ENCODE measurements at regions not wholly inside any gene's neighbourhood (a gene's known extent, or its start where the extent isn't known, plus 50 kb on each side); places are given as distances from the start of the nearest gene placed in this dataset.
"Not testable (repeated sequence)": the region's sequence is repeated elsewhere in the genome, so short reads cannot be mapped to it uniquely, and the experiment has no call there.

DNA sequence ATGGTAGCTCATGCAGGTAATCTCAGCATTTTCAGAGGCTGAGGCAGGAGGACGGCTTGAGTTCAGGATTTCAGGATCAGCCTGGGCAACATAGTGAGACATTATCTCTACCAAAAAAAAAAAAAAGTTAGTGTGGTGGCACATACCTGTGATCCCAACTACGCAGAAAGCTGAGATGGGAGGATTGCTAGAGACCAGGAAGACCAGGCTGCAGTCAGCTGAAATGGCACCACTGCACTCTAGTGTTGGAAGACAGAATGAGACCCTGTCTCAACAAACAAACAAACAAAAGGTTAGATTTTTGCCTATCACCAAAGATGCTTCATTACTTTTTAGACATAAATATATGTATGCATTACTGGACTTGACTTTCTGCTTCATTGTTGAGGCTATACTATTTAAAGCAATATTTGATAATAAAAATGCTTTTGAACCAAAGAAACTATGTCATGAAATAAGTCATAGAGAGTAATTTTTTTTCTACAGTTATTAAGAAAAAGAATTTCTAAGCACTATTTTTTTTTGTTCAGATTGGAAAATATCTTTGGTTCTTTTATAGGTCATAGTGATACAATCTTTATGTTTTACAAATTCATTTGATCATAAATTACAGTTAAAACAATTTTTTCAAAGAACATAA, 1180.1 kb upstream of the ATXN8OS start:
- DNase-seq, result peak; percentile 52

DNA sequence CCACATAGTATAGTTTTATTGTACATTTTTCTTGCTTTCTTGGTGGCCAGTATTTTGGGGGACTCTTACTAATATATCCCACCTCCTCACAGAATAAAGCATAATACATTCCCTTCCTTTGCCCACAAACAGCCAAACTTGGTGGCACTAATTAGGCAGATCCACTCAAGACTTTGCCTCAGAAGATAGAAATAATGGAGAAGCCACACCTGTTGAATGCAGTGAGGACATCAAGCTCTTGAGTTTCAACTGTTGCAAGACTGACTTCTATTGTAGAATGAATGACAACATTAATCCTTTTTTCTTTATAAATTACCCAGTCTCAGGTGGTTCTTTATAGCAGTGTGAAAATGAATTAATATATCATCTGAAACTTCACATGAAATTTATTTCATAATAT, 1183.6 kb upstream of the ATXN8OS start:
- no peak for DNase-seq

DNA sequence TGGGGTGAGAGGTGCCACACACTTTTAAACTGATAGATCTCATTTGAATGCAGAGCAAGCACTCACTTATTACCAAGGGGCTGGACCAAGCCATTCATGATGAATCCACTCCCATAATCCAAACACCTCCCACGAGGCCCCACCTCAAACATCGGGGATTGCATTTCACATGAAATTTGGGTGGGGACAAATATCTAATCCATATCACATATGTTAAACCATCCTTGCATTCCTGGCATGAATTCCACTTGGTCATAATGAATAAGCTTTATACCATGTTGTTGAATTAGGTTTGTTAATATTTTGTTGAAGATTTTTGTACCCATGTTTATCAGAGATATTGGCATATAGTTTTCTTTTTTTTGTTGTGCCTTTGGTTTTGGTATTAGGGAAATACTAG, 1198.7 kb upstream of the ATXN8OS start:
- no peak for DNase-seq

DNA sequence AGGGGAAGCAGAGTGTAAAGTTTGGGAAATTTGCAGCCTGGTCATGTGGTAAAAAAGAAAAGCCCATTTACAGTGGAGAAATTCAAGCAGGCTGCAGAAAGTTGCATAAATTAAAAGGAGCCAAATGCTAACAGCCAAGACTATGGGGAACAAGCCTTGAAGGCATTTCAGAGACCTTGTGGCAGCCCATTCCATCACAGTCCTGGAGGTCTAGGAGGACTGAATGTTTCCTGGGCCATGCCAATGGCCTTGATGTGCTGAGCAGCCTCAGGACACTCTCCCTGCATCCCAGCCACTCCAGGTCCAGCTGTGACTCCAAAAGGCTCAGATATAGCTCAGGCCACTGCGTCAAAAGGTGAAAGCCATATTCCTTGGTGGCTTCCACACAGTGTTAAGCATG, 1202.4 kb upstream of the ATXN8OS start:
- DNase-seq, result no peak

DNA sequence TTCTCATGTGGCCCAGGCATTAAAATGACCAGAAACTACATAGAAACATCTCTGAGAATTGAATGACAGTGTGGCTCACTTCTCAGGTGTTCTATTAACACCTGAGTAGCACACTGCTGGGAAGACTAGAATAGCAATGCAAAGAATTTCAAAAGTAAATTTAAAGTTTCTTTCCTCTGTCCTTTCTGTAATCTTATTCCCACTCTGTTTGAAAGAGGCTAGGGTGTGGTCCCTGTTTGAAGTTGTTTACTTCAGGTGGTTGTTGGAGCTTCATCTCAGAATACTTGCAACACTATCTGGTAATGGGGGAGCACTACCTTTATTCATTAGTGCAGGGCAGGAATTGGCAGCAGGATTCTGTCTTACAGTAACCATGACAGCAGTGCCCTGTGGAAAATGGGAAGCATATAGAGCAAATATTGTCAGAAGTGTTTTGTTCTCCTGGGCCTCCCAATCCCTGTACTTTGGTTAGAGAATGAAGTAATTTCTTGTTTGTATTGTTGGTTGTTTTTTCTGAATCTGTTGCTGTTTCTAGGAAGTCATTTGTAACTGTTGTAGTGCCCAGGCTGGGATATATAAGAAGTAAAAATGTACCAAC, 1210.2 kb upstream of the ATXN8OS start:
- DNase-seq, result peak; percentile 75

DNA sequence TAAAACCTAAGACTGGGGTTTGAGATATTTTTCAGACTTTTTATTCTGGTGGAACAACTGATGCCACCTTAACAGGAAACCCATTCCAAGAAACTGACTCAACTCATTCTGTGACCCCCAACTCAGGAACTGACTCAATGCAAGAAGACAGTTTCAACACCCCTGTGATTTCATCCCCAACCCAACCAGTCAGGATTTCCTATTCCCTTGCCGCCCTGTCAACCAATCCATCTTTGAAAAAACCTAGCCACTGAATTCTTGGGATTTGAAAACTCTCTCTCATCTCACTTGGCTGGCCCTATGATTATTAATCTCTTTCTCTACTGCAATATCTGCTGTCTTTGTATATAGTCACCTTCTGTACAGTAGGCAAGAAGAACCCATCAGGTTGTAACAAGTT, 1211.9 kb upstream of the ATXN8OS start:
- no peak for DNase-seq

DNA sequence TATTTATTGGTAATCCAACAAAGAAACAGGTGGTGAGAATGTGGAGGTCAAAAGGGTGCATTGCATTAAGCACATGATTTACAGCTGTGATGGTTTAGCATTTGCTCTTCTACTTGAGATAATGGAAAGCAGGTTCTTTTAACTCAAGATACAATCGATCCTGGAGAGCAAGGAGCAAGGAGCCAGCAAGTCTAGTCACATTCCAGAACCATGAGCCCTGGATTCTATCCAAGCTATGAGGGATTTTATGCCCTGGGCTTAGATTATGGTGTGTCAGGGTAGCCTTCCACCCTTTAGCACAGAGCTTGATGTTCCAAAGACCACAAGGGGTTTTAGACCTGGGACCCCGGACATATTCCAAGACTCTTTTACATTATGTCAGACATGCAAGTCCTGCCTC, 1213.9 kb upstream of the ATXN8OS start:
- not testable (repeated sequence) for DNase-seq

DNA sequence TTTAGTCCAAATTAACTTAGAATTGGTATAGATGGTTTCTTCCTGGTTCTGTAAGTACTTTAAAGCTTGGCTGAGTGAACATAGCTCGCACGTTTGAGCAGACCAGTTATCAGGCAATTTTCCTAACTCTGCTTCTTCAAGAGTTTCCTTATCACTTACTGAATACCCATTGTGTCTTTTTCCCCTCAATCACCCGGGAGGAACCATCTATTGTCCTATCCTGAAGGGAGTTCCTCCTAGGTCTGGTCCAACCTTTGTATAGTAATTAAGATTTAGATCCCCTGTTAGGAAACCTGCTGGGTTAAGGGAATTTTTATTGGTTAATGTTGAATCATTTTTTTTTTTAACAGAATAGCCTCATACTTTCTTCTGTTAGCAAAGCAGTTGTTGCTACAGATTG, 1215.0 kb upstream of the ATXN8OS start:
- not testable (repeated sequence) for DNase-seq

DNA sequence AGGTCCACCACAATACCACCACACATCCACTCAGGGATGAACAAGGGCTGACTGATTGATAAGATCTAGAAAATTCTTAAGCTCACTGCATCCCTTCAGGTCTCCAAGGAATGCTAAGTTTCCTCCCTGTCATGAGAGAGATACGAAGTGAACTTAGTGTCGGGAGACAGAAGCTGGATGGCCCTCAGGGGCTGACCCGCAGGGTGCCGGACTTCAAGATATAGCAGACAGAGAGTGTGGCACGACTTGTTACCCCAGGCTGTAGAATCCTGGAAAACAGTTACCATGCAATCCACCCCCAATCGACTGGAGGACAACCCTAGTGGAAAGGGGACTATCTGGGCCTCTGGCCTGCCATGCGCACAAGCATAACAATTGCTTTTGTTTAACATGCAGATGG, 1217.5 kb upstream of the ATXN8OS start:
- not testable (repeated sequence) for DNase-seq

DNA sequence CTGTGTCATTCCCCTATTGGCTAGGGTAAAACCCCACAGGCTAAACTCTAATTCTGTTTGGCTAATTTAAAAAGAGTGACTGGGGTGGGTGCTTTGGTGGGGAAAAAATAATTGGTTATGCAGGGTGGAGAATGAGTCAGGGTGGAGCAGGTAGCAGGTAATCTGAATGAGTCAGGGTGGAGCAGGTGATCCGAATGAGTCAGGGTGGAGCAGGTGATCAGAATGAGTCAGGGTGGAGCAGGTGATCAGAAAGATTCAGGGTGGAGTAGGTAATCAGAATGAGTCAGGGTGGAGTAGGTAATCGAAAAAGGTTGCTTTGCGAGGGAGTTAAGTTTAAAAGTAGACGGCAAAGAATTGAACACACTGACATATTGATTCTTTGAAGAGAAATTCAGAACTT, 1218.8 kb upstream of the ATXN8OS start:
- peak; percentile 19 for DNase-seq

DNA sequence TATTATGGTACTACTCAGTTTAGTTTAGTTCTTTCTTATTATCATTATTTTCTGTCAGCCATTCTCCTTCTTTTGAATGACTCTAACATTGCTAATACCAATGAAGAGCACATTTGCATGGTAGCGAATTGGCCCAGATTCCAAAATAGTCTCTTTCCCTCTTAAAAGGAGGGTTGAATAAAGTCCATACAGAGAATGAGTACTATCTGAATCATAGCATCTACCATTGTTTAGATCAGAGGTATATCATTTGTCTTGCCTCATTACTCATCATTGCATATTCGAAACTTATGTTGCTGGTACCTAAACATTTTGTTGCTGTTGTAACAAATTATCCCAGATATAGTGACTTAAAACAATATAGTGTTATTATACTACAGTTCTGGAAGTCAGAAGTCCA, 1235.3 kb upstream of the ATXN8OS start:
- DNase-seq, result no peak

DNA sequence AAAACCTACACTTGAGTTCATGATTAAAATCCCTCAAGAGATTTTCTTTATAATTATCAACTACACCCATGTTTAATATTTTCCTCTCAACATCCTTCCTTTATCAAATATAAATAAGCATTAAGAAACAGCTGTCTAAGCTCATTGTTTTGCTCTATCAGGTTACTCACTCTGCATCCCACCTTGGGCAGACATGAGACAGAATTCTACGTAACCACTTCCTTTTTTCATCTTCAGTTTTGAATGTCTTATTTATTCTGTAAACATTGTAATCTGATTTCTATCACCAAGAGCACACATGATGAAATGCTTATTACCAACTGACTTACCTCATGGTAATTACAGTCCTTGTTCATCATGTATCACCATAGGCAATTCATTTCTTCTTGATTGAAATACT, 1256.6 kb upstream of the ATXN8OS start:
- DNase-seq, result peak; percentile 31

DNA sequence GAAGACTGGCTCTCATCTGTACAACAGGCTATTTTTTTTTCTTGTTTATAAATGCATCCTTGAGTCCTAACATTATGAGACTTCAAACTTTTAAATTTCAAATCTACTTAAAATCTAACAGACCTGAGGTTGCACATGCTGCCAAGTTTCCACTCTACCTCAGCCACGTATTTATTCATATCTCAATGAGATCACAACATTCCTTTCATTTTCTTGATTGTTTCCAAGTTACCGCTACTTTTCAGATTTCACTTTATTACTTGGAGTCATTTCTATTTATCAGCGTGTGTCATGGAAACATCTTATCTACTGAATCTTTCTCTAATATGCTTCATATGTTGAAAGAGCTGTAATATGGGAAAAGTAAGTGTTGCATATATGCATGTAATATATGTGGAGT, 1257.5 kb upstream of the ATXN8OS start:
- no peak for DNase-seq

DNA sequence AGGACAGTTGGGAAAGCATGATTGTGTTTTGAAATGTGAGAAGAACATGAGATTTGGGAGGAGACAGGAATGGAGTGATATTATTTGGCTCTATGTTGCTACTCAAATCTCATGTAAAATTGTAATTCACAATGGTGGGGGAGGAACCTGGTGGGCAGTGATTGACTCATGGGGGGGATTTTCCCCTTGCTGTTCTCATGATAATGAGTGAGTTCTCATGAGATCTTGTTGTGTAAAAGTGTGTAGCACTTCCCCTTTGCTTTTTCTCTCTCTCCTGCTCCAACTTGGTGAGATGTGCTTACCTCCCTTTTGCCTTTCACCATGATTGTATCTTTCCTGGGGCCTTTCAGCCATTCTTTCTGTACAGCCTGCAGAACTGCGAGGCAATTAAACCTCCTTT, 1261.0 kb upstream of the ATXN8OS start:
- no peak for DNase-seq

DNA sequence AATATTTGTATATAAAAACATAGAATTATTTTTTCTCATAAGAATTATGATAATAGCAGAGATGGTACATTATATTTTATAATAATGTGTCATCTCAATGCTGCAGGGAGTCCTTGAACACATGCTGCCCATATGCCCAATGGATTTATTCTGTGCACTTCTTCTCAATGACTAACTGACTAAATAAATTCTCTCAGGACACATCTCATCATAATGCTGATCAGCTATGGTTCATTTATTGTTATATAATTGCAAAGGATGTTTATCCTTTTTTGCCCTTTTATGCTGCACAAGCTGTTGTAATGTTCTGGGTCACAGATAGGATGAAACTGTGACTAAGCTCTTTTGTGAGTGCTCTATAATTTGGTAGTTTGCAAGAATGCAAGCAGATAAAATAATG, 1273.3 kb upstream of the ATXN8OS start:
- no peak for DNase-seq

DNA sequence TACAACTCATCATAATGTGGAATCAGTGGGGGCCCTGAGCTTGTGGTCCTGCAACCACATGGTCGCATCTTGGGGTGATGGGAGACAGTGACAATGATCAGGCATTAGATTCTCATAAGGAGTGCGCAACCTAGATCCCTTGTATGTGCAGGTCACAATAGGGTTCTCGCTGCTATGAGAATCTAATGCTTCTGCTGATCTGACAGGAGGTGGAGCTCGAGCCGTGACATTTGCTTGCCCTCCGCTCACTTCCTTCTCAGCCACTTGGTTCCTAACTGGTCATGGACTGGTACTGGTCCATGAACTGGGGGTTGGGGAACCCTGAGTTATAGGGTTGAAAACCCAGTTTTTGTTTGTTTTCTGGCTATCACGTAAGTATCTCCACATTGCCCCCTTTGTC, 1290.9 kb upstream of the ATXN8OS start:
- DNase-seq, result no peak

DNA sequence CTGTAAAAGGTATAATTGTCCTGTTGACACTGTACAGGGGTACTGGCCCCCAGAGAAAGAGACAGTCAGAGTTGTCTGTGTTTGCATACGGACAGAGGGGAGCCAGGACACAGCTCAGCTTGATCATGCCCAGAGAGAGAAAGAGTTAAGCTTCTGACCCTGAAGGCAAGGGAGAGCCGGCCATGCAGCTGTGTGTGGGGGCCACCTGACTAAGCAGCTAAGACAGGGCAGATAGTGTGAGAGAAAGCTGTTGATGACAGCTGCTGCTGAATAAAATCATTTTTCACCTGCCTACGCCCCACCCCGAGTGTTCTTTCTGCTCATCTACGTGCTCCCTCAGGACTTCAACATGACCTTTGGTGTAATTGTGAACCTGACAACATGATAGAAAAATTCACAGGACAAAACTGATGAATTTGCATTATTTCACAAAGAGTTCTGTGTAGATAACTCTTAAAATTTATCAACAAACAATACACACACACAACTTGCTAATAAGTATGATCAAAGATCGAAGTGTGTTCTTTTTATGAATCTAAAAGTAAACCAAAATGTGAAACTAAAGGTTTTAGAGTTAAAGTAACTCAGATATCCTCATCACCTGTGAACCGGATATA, 1294.3 kb upstream of the ATXN8OS start:
- no peak for DNase-seq

DNA sequence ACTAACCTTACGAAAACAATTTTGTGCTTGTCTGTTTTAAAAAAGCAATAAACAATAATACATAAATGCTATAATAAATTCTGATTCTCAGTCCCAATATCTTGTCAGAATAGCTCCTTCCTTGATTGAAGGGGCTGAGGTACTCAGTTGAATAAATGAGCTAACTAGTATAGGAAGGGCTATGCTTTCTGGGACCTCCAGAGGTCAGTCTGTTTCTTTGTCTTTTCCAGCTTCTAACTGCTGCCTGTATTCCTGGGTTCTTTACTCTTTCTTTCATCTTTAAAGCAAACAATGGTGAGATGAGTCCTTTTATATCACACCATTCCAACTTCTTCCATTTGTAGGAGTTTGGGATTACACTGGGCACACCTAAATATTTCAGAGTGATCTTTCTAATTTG, 1297.0 kb upstream of the ATXN8OS start:
- peak; percentile 26 for DNase-seq

DNA sequence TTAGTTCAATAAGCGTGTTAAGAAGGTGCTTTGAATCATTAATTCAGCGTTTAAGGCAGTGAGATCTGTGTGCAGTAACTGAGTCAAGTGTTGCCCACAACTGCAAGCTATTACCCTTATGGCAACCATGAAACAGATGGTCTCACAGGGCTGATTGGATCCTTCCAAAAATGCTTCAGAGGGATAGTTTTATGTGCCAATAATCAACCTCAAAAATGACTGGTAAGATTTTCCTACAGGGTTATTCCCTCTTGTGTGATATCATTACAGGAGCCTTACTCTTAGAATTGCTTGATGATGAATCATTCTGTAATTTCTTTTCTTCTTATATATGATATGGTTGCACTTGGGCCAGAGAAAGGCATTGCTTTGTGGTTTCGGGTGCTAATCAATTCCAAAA, 1299.2 kb upstream of the ATXN8OS start:
- DNase-seq, result no peak

DNA sequence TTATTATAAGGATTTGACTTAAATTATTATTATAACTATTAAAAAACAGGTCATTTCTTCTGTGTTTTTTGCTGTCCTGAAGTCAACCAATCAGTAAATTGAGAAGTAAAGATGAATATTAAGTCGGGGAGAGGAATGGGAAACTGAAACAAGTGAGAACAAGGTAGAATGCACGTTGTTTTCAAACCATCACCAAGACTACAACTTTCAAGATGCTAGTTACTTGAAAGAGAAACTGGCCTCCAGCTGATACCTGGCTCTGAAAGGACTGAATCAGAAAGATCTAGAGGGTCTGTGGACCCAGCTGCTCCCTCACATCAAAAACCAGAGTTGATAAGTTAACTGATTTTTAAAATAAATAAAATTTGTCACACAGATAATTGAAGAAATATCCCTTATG, 1301.5 kb upstream of the ATXN8OS start:
- no peak for DNase-seq

DNA sequence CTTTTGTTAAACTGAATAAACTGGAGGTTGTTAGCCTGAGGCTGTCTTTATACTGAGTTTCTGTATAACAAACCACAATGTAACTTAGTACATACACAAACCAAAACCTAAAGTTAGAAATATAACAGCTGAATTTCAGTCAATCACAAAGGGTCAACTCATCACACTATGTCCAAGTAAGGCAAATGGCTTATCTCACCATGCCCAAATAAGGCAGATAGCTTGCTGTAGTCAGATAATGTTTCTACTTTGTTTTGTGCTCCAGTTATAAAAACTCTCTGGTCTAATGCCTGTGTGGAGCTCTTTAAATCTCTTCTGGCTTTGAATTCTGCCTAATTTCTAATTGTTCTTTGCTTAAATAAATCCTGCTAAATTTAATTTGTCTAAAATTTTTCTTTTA, 1323.4 kb upstream of the ATXN8OS start:
- DNase-seq, result no peak

DNA sequence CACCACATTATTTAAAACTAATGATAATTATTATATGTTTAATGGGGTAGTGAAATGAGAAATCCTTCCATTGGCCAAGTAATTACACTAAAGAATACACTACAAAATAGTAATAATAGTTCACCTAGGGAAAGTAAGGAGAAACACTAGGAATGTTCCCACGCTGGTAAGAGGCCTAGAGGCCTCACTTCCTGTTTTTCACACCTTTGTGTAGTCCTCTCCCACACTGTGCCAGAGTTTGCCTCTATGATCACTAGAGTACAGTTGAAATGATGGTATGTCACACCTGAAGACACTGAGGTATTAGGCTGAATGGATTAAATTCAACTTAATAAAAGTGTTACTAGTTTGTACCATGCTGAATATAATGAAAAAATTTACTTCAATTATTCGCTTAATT, 1348.0 kb upstream of the ATXN8OS start:
- DNase-seq, result no peak

DNA sequence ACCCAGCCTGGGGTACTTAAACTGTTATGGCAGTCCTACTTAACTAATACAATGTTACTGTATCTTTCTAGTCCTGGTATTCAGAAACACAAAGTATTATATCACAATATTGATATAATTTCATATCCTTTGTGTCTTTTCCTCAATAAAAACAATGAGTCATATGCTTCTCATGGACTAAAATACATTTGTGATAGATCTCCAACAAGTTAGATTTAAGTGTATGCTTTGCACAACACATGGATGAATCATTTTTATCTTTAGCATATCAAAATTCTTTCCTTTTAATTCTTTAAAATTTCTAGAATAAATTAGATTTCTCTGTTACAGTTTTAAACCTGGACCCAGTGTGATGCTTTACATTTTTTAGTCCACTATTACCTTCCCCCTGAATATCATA, 1357.8 kb upstream of the ATXN8OS start:
- DNase-seq, result no peak

DNA sequence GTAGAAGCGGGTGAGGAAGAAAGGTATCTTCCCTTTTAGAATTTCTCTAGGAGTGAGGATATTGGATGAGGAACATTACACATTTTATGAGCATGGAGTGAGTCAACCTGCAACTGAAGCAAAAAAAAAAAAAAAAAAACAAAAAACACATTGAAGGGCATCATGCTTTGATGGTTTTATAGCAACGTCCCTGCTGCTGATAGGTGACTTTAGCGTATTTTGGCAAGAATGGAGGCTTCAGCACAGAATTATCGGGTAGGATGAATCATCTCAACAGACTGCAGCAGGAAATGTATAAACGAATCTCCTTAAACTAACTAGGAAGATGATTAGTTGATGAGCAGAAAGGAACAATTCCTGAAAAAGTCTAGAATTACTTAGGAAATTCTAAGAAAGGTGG, 1359.6 kb upstream of the ATXN8OS start:
- no peak for DNase-seq

DNA sequence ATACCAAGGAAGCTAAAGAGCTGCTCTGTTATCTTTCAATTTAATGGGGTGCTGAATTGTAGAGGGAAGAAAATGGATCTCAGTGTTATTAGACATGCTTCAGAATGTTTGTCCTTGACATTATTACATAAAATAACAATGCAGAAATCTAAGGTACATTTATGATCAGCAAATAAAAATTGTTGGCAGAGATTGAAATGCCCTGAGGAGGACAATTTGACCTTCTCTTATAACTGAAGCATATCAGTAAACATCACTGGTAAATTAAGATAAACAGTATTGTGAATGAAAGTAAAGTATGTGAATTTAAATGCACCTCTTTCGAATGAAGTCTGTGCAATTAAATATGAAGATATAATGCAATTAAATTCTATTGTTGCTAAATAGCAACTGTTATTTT, 1362.1 kb upstream of the ATXN8OS start:
- DNase-seq, result peak; percentile 15
